ENCODE measurements at regions not wholly inside any gene's neighbourhood (a gene's known extent, or its start where the extent isn't known, plus 50 kb on each side); places are given as distances from the start of the nearest gene placed in this dataset.
A peak's percentile ranks its signal among the peaks of the same experiment; 100 is the strongest.

GRCh38 chr10:21174715-21175495 lies 277.8 kb upstream of the NEBL start:
- peak overlapping the region; percentile 94 for H3K4me3 ChIP-seq (ENCODE audit: low read depth, low read length)
- H3K27me3 ChIP-seq (ENCODE audit: control insufficient read depth, insufficient read depth, low read length) = no peaks in the 10 kb centered on the region
- H3K36me3 ChIP-seq (ENCODE audit: control insufficient read depth, insufficient read depth, low read length) = peaks cover 4% of the 10 kb centered on the region
- TF ChIP-seq, protein P1, sequence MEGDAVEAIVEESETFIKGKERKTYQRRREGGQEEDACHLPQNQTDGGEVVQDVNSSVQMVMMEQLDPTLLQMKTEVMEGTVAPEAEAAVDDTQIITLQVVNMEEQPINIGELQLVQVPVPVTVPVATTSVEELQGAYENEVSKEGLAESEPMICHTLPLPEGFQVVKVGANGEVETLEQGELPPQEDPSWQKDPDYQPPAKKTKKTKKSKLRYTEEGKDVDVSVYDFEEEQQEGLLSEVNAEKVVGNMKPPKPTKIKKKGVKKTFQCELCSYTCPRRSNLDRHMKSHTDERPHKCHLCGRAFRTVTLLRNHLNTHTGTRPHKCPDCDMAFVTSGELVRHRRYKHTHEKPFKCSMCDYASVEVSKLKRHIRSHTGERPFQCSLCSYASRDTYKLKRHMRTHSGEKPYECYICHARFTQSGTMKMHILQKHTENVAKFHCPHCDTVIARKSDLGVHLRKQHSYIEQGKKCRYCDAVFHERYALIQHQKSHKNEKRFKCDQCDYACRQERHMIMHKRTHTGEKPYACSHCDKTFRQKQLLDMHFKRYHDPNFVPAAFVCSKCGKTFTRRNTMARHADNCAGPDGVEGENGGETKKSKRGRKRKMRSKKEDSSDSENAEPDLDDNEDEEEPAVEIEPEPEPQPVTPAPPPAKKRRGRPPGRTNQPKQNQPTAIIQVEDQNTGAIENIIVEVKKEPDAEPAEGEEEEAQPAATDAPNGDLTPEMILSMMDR (IDR thresholded peaks at IDR 0.05; ENCODE audit: insufficient read depth, low read length, severe bottlenecking) = no peak
- peak; percentile 51 for DNase-seq (ENCODE audit: low read depth)
- no peak for FAIRE-seq

GRCh38 chr10:21173802-21174714 lies 276.9 kb upstream of the NEBL start:
- TF ChIP-seq, protein P1 (IDR thresholded peaks at IDR 0.05; ENCODE audit: insufficient read depth, low read length, severe bottlenecking) = no peak
- DNase-seq (ENCODE audit: low read depth) = peak; percentile 37
- H3K27me3 ChIP-seq (ENCODE audit: control insufficient read depth, insufficient read depth, low read length) = no peaks in the 10 kb centered on the region
- FAIRE-seq = no peak
- H3K4me3 ChIP-seq (ENCODE audit: low read depth, low read length) = peak overlapping the region; percentile 94
- peaks cover 4% of the 10 kb centered on the region for H3K36me3 ChIP-seq (ENCODE audit: control insufficient read depth, insufficient read depth, low read length)

DNA sequence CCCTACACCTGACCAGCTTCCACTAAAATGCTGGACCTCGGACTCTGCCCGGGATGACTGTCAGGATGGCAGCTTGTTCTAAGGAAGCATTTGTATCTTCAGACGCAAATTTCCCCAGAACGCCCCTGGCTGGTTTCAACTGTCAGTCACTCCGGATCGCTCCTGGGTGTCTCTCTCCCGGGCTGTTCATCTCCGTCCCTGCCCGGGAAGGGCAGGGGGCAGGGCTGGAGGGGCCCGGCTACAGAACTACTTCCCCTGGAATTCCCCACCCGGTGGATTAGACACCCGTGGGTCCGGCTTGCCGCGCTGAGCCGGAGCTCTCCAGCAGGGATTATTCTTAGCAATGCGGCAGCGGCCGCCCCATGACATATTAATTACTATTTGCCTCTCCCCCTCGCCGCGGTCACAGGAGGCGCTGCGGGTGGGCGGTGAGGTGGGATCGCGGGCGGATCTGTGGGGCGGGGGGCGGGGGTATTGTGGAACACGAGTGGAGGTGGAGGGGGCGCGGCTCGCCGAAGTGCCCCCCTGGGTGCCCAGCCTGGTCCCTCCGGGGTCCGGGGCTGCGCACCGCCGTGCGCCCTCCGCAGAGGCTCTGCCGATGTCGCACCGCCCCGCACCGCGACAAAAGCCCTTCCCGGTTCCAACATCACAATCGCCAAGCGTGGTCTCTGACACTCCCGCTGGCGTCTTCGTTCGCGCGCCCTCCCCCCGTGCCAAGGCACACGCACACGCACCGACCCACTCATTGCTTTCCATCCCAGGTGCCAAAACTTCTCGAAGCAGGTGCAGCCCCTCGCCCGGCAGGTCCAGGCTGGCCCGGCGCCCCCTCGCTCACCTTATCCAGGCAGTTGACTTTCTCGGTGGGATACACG lies 276.1 kb upstream of the NEBL start:
- FAIRE-seq (no peak), DNase-seq (ENCODE audit: low read depth) (no peak)
- peaks cover 4% of the 10 kb centered on the region for H3K36me3 ChIP-seq (ENCODE audit: control insufficient read depth, insufficient read depth, low read length)
- peak overlapping the region; percentile 94 for H3K4me3 ChIP-seq (ENCODE audit: low read depth, low read length)
- H3K27me3 ChIP-seq (ENCODE audit: control insufficient read depth, insufficient read depth, low read length) = no peaks in the 10 kb centered on the region
- TF ChIP-seq, protein P1 (IDR thresholded peaks at IDR 0.05; ENCODE audit: insufficient read depth, low read length, severe bottlenecking) = no peak

DNA sequence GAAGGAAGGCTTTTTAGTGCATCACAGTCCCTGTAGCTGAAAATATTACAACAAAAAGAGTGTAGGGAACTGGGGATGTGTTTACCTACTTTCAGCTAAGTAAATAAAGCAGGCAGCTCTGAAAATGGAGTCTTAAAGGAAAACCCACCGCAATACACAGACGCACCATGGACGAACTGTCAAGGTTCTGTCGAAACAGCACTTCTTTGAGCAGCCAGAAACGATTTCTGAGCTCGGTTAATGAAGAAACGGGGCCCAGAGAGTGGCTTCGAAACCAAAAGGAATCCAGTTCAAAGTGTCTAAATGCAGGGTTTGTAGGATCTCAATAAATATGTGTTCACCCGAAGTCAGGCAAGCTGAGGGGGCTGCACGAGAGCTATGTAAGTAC lies 275.4 kb upstream of the NEBL start:
- Histone ChIP-seq H3K36me3 (ENCODE audit: control insufficient read depth, insufficient read depth, low read length) (peaks cover 4% of the 10 kb centered on the region), H3K4me3 (ENCODE audit: low read depth, low read length) (peak overlapping the region; percentile 94), H3K27me3 (ENCODE audit: control insufficient read depth, insufficient read depth, low read length) (no peaks in the 10 kb centered on the region)
- TF ChIP-seq, protein P1 (IDR thresholded peaks at IDR 0.05; ENCODE audit: insufficient read depth, low read length, severe bottlenecking) = no peak
- DNase-seq (ENCODE audit: low read depth) (no peak), FAIRE-seq (no peak)

GRCh38 chr10:21171936-21172541 lies 274.9 kb upstream of the NEBL start:
- H3K4me3 ChIP-seq (ENCODE audit: low read depth, low read length) = no peak overlapping the region
- no peak for FAIRE-seq
- H3K27me3 ChIP-seq (ENCODE audit: control insufficient read depth, insufficient read depth, low read length) = no peaks in the 10 kb centered on the region
- no peak for DNase-seq (ENCODE audit: low read depth)
- peaks cover 4% of the 10 kb centered on the region for H3K36me3 ChIP-seq (ENCODE audit: control insufficient read depth, insufficient read depth, low read length)
- TF ChIP-seq, protein P1 (IDR thresholded peaks at IDR 0.05; ENCODE audit: insufficient read depth, low read length, severe bottlenecking) = no peak

Measured in bronchial epithelial cell (primary cell).